Chondrocyte (in vitro differentiated cells): ENCODE measurements at regions not wholly inside any gene's neighbourhood (a gene's known extent, or its start where the extent isn't known, plus 50 kb on each side); places are given as distances from the start of the nearest gene placed in this dataset.

Source experiments
- DNase-seq: peaks from one replicate; pipeline ENCODE4 v3.0.0; 2021; ENCODE audit warnings: mixed read lengths, low spot score
- H3K27ac Mint-ChIP-seq: one replicate; pipeline ENCODE4 v1.8.0; 2021; ENCODE audit warnings: mild to moderate bottlenecking, moderate library complexity, mixed read lengths; ENCODE audit not compliant: unreplicated experiment
- H3K27me3 Mint-ChIP-seq: 2 replicates; pipeline ENCODE4 v1.8.0; 2021; ENCODE audit warnings: low read depth, mixed read lengths
- H3K36me3 Mint-ChIP-seq: 2 replicates; pipeline ENCODE4 v1.8.0; 2021; ENCODE audit warnings: low read depth, mixed read lengths
- H3K4me1 Mint-ChIP-seq: 2 replicates; pipeline ENCODE4 v1.8.0; 2021; ENCODE audit warnings: low read depth, mild to moderate bottlenecking, mixed read lengths
- H3K4me3 Mint-ChIP-seq: one replicate; pipeline ENCODE4 v1.8.0; 2021; ENCODE audit warnings: mild to moderate bottlenecking, moderate library complexity, mixed read lengths; ENCODE audit not compliant: unreplicated experiment
- H3K9me3 Mint-ChIP-seq: 2 replicates; pipeline ENCODE4 v1.8.0; 2021; ENCODE audit warnings: low read depth, mixed read lengths
- TF ChIP-seq, protein P1 (sequence below): fragments of 200-600 bp; sonication (generic); IDR thresholded peaks from 2 replicates; pipeline ENCODE4 v1.5.0; 2021; ENCODE audit warnings: antibody characterized with exemption, mild to moderate bottlenecking, moderate library complexity

GRCh38 chr18:69109686-69110085 lies 291.0 kb upstream of the DOK6 start:
- TF ChIP-seq, protein P1, sequence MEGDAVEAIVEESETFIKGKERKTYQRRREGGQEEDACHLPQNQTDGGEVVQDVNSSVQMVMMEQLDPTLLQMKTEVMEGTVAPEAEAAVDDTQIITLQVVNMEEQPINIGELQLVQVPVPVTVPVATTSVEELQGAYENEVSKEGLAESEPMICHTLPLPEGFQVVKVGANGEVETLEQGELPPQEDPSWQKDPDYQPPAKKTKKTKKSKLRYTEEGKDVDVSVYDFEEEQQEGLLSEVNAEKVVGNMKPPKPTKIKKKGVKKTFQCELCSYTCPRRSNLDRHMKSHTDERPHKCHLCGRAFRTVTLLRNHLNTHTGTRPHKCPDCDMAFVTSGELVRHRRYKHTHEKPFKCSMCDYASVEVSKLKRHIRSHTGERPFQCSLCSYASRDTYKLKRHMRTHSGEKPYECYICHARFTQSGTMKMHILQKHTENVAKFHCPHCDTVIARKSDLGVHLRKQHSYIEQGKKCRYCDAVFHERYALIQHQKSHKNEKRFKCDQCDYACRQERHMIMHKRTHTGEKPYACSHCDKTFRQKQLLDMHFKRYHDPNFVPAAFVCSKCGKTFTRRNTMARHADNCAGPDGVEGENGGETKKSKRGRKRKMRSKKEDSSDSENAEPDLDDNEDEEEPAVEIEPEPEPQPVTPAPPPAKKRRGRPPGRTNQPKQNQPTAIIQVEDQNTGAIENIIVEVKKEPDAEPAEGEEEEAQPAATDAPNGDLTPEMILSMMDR = no peak
- no peak overlapping the region for H3K4me3 Mint-ChIP-seq
- H3K9me3 Mint-ChIP-seq = no peaks in the 10 kb centered on the region
- no peak for DNase-seq
- no peaks in the 10 kb centered on the region for H3K4me1 Mint-ChIP-seq
- H3K36me3 Mint-ChIP-seq = no peaks in the 10 kb centered on the region
- H3K27me3 Mint-ChIP-seq = no peaks in the 10 kb centered on the region
- no peak overlapping the region for H3K27ac Mint-ChIP-seq

DNA sequence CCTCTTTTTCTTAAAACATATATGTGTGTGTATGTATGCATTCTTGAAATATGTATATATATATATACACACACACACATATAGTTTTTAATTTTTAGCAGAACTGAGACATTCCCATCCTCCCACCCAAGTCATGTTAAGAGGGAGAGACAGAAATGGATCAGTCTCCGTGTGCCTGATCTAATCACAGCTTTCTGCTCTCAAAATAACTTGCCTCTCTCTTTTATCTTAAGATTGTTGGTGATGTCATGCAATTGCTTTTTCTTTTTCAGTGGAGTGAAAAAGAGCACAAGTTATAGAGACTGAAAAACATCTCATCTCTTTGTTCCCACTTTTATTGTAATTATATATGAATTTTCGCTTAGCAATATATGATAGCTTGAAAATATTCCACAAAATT lies 279.9 kb upstream of the DOK6 start:
- Mint-ChIP-seq H3K36me3 (no peaks in the 10 kb centered on the region), H3K9me3 (no peaks in the 10 kb centered on the region), H3K27me3 (no peaks in the 10 kb centered on the region), H3K4me3 (no peak overlapping the region), H3K4me1 (no peaks in the 10 kb centered on the region), H3K27ac (no peak overlapping the region)
- no peak for DNase-seq
- TF ChIP-seq, protein P1 = no peak

GRCh38 chr18:69123421-69123820 lies 277.3 kb upstream of the DOK6 start:
- Mint-ChIP-seq H3K27ac (no peak overlapping the region), H3K27me3 (no peaks in the 10 kb centered on the region), H3K36me3 (no peaks in the 10 kb centered on the region), H3K4me1 (no peaks in the 10 kb centered on the region), H3K4me3 (no peak overlapping the region), H3K9me3 (no peaks in the 10 kb centered on the region)
- no peak for DNase-seq
- TF ChIP-seq, protein P1 = no peak

GRCh38 chr18:69127873-69128500 lies 272.7 kb upstream of the DOK6 start:
- H3K27ac Mint-ChIP-seq = no peak overlapping the region
- no peaks in the 10 kb centered on the region for H3K27me3 Mint-ChIP-seq
- no peak for DNase-seq
- H3K4me3 Mint-ChIP-seq = no peak overlapping the region
- TF ChIP-seq, protein P1 = no peak
- peaks cover 7% of the 10 kb centered on the region for H3K9me3 Mint-ChIP-seq
- no peaks in the 10 kb centered on the region for H3K36me3 Mint-ChIP-seq
- no peaks in the 10 kb centered on the region for H3K4me1 Mint-ChIP-seq

DNA sequence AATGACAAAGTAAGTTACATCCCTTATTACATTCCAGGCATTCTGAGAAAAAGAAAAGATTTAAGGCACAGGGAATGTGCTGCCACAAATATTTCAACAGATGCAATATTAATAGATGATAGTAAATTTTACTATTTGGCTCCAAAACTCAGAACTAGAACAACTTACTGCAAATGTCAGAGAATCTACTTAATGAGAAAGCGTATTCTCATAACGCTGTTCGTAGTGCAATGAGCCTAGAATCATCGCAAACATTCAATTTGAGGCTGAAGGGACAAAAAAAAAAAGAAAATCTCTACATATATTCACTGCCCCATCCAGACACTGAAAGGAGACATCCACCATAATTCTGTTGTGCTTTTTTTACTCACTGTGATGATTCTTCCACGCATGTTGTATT lies 272.1 kb upstream of the DOK6 start:
- Mint-ChIP-seq H3K27me3 (no peaks in the 10 kb centered on the region), H3K4me1 (no peaks in the 10 kb centered on the region)

More for the DNA sequence above, 272.1 kb upstream of the DOK6 start:
- Mint-ChIP-seq H3K4me3 (no peak overlapping the region), H3K36me3 (peaks cover 1% of the 10 kb centered on the region), H3K9me3 (peaks cover 9% of the 10 kb centered on the region), H3K27ac (no peak overlapping the region)
- DNase-seq = no peak
- TF ChIP-seq, protein P1 = no peak
